H9 (cell line): ENCODE measurements at regions not wholly inside any gene's neighbourhood (a gene's known extent, or its start where the extent isn't known, plus 50 kb on each side); places are given as distances from the start of the nearest gene placed in this dataset.

Experiments used
- DNase-seq: peaks from one replicate; pipeline ENCODE4 v3.0.0-alpha.2; 2017
- H2AFZ ChIP-seq: one replicate; pipeline ENCODE4 v1.6.1; 2013; ENCODE audit warnings: mild to moderate bottlenecking, low read length, control low read depth, moderate library complexity
- H2AK5ac ChIP-seq: 2 replicates; pipeline ENCODE4 v1.6.1; 2013; ENCODE audit warnings: low read length, control low read depth, mixed read lengths; ENCODE audit not compliant: insufficient read length
- H2BK120ac ChIP-seq: one replicate; pipeline ENCODE4 v1.6.1; 2013; ENCODE audit warnings: low read depth, mild to moderate bottlenecking, low read length, control low read depth, inconsistent platforms; ENCODE audit not compliant: poor library complexity, severe bottlenecking
- H2BK12ac ChIP-seq: 2 replicates; pipeline ENCODE4 v1.6.1; 2013; ENCODE audit warnings: low read length, control low read depth, mixed read lengths, low read depth; ENCODE audit not compliant: insufficient read length
- H2BK15ac ChIP-seq: 2 replicates; pipeline ENCODE4 v1.6.1; 2013; ENCODE audit warnings: low read depth, low read length, control low read depth
- H2BK20ac ChIP-seq: one replicate; pipeline ENCODE4 v1.6.1; 2013; ENCODE audit warnings: low read depth, mild to moderate bottlenecking, low read length, control low read depth, inconsistent platforms; ENCODE audit not compliant: poor library complexity, severe bottlenecking
- H2BK5ac ChIP-seq: 2 replicates; pipeline ENCODE4 v1.6.1; 2013; ENCODE audit warnings: low read length, control low read depth, mixed read lengths; ENCODE audit not compliant: insufficient read length
- H3K14ac ChIP-seq: 2 replicates; pipeline ENCODE4 v1.6.1; 2013; ENCODE audit warnings: low read length, control low read depth; ENCODE audit not compliant: insufficient read depth
- H3K18ac ChIP-seq: 2 replicates; pipeline ENCODE4 v1.6.1; 2013; ENCODE audit warnings: low read depth, mild to moderate bottlenecking, mixed read lengths, low read length, control low read depth; ENCODE audit not compliant: insufficient read length
- H3K23ac ChIP-seq: 2 replicates; pipeline ENCODE4 v1.6.1; 2013; ENCODE audit warnings: low read length, control low read depth, mixed read lengths, low read depth; ENCODE audit not compliant: insufficient read length
- H3K23me2 ChIP-seq: 2 replicates; pipeline ENCODE4 v1.6.1; 2013; ENCODE audit warnings: low read depth, mild to moderate bottlenecking, mixed read lengths, low read length, control low read depth; ENCODE audit not compliant: insufficient read length, poor library complexity, severe bottlenecking
- H3K27ac ChIP-seq: 2 replicates; pipeline ENCODE4 v1.5.1; 2013; ENCODE audit warnings: low read length, control low read depth, mixed read lengths, low read depth; ENCODE audit not compliant: insufficient read length
- H3K27me3 ChIP-seq: 2 replicates; pipeline ENCODE4 v1.6.1; 2013; ENCODE audit warnings: low read length, control low read depth, inconsistent platforms; ENCODE audit not compliant: insufficient read depth
- H3K4ac ChIP-seq: 2 replicates; pipeline ENCODE4 v1.6.1; 2013; ENCODE audit warnings: low read depth, mild to moderate bottlenecking, control low read depth, inconsistent platforms, low read length, moderate library complexity
- H3K4me1 ChIP-seq: 2 replicates; pipeline ENCODE4 v1.6.1; 2013; ENCODE audit warnings: low read length, control low read depth, inconsistent platforms; ENCODE audit not compliant: insufficient read depth
- H3K4me2 ChIP-seq: 2 replicates; pipeline ENCODE4 v1.6.1; 2013; ENCODE audit warnings: low read length, control low read depth, mixed read lengths; ENCODE audit not compliant: insufficient read length, insufficient read depth
- H3K56ac ChIP-seq: 2 replicates; pipeline ENCODE4 v1.6.1; 2013; ENCODE audit warnings: low read depth, mild to moderate bottlenecking, mixed read lengths, low read length, control low read depth; ENCODE audit not compliant: insufficient read length
- H3K79me1 ChIP-seq: 2 replicates; pipeline ENCODE4 v1.6.1; 2013; ENCODE audit warnings: low read depth, mild to moderate bottlenecking, moderate library complexity, low read length, control low read depth, inconsistent platforms; ENCODE audit not compliant: insufficient read depth, poor library complexity, severe bottlenecking
- H3K79me2 ChIP-seq: 2 replicates; pipeline ENCODE4 v1.6.1; 2013; ENCODE audit warnings: low read length, control low read depth, inconsistent platforms; ENCODE audit not compliant: insufficient read depth
- H3K9ac ChIP-seq: 2 replicates; pipeline ENCODE4 v1.6.1; 2013; ENCODE audit warnings: low read length, control low read depth, mixed read lengths; ENCODE audit not compliant: insufficient read length; ENCODE audit errors: extremely low read depth
- H3K9me3 ChIP-seq: one replicate; pipeline ENCODE4 v1.6.1; 2013; ENCODE audit warnings: low read depth, low read length, inconsistent platforms; ENCODE audit not compliant: control insufficient read depth
- H3T11ph ChIP-seq: one replicate; pipeline ENCODE4 v1.6.1; 2013; ENCODE audit warnings: mild to moderate bottlenecking, low read length, control low read depth, inconsistent platforms
- H4K20me1 ChIP-seq: one replicate; pipeline ENCODE4 v1.6.1; 2013; ENCODE audit not compliant: control insufficient read depth, insufficient read length, insufficient read depth
- H4K5ac ChIP-seq: 2 replicates; pipeline ENCODE4 v1.6.1; 2013; ENCODE audit warnings: low read depth, mild to moderate bottlenecking, mixed read lengths, low read length, control low read depth; ENCODE audit not compliant: insufficient read length
- H4K8ac ChIP-seq: replicated peaks from 2 replicates; pipeline ENCODE4 v1.6.1; 2013; ENCODE audit warnings: low read length, control low read depth, mixed read lengths, low read depth; ENCODE audit not compliant: insufficient read length
- H4K91ac ChIP-seq: 2 replicates; pipeline ENCODE4 v1.6.1; 2013; ENCODE audit warnings: low read depth, mild to moderate bottlenecking, moderate library complexity, mixed read lengths, low read length, control low read depth; ENCODE audit not compliant: insufficient read length
- H3K27ac Mint-ChIP-seq, 3 experiments: 2 replicates in 2 of 3; 3 replicates in 1 of 3; pipeline ENCODE4 v1.8.0; 2020 to 2021; ENCODE audit warnings: mixed read lengths in 3 of 3, mild to moderate bottlenecking in 1 of 3, moderate library complexity in 1 of 3
- H3K27me3 Mint-ChIP-seq: 2 replicates; pipeline ENCODE4 v1.8.0; 2021; ENCODE audit warnings: low read depth, mild to moderate bottlenecking, moderate library complexity, mixed read lengths
- H3K36me3 Mint-ChIP-seq, 3 experiments: 2 replicates in 2 of 3; 3 replicates in 1 of 3; pipeline ENCODE4 v1.8.0; 2020 to 2021; ENCODE audit warnings: low read depth in 3 of 3, mixed read lengths in 3 of 3; ENCODE audit not compliant: insufficient read depth in 1 of 3
- H3K4me1 Mint-ChIP-seq, 2 experiments: 2 replicates each; pipeline ENCODE4 v1.8.0; 2020; ENCODE audit warnings: mixed read lengths in 2 of 2
- H3K4me3 Mint-ChIP-seq, 2 experiments: 2 replicates in 1 of 2; 3 replicates in 1 of 2; pipeline ENCODE4 v1.8.0; 2020 to 2021; ENCODE audit warnings: mild to moderate bottlenecking in 2 of 2, mixed read lengths in 2 of 2, moderate library complexity in 1 of 2
- H3K9me3 Mint-ChIP-seq, 2 experiments: 2 replicates in 1 of 2; 3 replicates in 1 of 2; pipeline ENCODE4 v1.8.0; 2020; ENCODE audit warnings: mild to moderate bottlenecking in 2 of 2, mixed read lengths in 2 of 2, moderate library complexity in 1 of 2
- CTCF ChIP-seq: fragments of 200-600 bp; sonication (generic); conservative IDR thresholded peaks from 3 replicates; pipeline ENCODE4 v1.8.0; 2021; ENCODE audit warnings: antibody characterized with exemption, mild to moderate bottlenecking
- WGBS: extraction: QIAGEN DNeasy Blood & Tissue Kit; methylation state at CpG from one replicate; pipeline ENCODE4 v1.1.7; 2013; ENCODE audit warnings: missing lambda C conversion rate, low lambda C conversion rate, mixed read lengths; ENCODE audit not compliant: insufficient read length; ENCODE audit errors: extremely low coverage; 5-methylcytosine and 5-hydroxymethylcytosine counted together

GRCh38 chr15:69947394-69947793 lies 150.3 kb downstream of the TLE3 start:
- WGBS = no CpG with 5 or more reads among the region's 2 CpGs
- Histone ChIP-seq H3K23me2 (no peaks in the 10 kb centered on the region), H2BK5ac (no peak overlapping the region), H3K79me1 (no peaks in the 10 kb centered on the region), H3K79me2 (no peaks in the 10 kb centered on the region), H4K5ac (no peak overlapping the region), H3K4me2 (no peak overlapping the region), H2AK5ac (no peak overlapping the region), H3K18ac (no peak overlapping the region), H4K91ac (no peak overlapping the region), H4K20me1 (no peaks in the 10 kb centered on the region), H3K14ac (no peak overlapping the region), H2BK12ac (no peak overlapping the region), H3K4ac (no peak overlapping the region), H3T11ph (no peak overlapping the region), H3K23ac (no peak overlapping the region), H3K4me1 (no peaks in the 10 kb centered on the region), H2BK15ac (no peak overlapping the region), H3K56ac (no peak overlapping the region), H4K8ac (no peak overlapping the region), H3K27ac (no peak overlapping the region), H2BK120ac (no peak overlapping the region), H2BK20ac (no peak overlapping the region), H3K9ac (no peak overlapping the region), H3K9me3 (no peaks in the 10 kb centered on the region), H3K27me3 (no peaks in the 10 kb centered on the region), H2AFZ (no peak overlapping the region)
- Mint-ChIP-seq H3K27me3 (peaks cover 2% of the 10 kb centered on the region; the same call in 1 of the 2 replicates), H3K9me3 (no peaks in the 10 kb centered on the region; a peak in 1 of 5 replicates), H3K4me1 (peaks cover 0 to 9% of the 10 kb centered on the region in 2 experiments; a peak in 2 of 4 replicates), H3K36me3 (no peaks in the 10 kb centered on the region), H3K4me3 (no peak overlapping the region), H3K27ac (no peak overlapping the region)
- TF ChIP-seq CTCF = no peak
- DNase-seq = no peak
